ENCODE measurements at regions not wholly inside any gene's neighbourhood (a gene's known extent, or its start where the extent isn't known, plus 50 kb on each side); places are given as distances from the start of the nearest gene placed in this dataset.

- TF ChIP-seq, protein P1, sequence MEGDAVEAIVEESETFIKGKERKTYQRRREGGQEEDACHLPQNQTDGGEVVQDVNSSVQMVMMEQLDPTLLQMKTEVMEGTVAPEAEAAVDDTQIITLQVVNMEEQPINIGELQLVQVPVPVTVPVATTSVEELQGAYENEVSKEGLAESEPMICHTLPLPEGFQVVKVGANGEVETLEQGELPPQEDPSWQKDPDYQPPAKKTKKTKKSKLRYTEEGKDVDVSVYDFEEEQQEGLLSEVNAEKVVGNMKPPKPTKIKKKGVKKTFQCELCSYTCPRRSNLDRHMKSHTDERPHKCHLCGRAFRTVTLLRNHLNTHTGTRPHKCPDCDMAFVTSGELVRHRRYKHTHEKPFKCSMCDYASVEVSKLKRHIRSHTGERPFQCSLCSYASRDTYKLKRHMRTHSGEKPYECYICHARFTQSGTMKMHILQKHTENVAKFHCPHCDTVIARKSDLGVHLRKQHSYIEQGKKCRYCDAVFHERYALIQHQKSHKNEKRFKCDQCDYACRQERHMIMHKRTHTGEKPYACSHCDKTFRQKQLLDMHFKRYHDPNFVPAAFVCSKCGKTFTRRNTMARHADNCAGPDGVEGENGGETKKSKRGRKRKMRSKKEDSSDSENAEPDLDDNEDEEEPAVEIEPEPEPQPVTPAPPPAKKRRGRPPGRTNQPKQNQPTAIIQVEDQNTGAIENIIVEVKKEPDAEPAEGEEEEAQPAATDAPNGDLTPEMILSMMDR (IDR thresholded peaks at IDR 0.05; ENCODE audit: borderline replicate concordance, extremely low read depth, low read length, poor library complexity, severe bottlenecking): no peak
- no peak for TF ChIP-seq EZH2 (IDR thresholded peaks at IDR 0.05; ENCODE audit: borderline replicate concordance, low read depth, low read length, severe bottlenecking)
These were observed 251.5 kb downstream of the DPY19L2 start for GRCh38 chr12:63416788-63417187.

Measured in DND-41 (cell line).